ENCODE measurements at regions not wholly inside any gene's neighbourhood (a gene's known extent, or its start where the extent isn't known, plus 50 kb on each side); places are given as distances from the start of the nearest gene placed in this dataset.

DNA sequence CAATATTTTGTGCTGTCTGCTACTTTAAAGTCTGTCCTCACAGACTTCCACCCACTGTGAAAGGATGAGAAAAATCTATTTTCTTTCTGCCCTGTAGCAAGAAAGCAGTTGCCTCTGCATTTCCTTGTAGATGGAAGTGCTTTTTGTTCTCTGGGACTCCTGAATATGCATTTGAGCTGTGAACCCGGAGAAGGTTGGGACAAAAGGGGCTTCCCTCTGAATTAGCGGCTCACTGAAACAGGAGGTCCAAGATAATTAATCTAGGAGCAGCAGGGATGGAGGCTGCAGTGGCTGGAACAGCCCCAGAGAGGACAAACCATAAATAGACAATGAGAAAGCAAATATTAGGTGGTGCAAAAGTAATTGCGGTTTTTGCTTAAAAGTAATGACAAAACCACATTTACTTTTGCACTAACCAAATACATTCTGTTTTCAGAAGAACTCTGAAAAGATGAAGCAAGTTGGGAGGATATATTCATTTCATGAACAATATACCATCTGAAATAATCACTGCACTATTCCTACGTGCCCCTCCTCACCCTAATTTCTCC is 143.4 kb upstream of the KBTBD8 start:
- no peak for DNase-seq (ENCODE audit: low spot score)

GRCh38 chr3:66856533-66856932 is 141.6 kb upstream of the KBTBD8 start:
- DNase-seq (ENCODE audit: low spot score): no peak

GRCh38 chr3:66858656-66859381 is 139.3 kb upstream of the KBTBD8 start:
- no peak for DNase-seq (ENCODE audit: low spot score)

GRCh38 chr3:66860771-66861170 is 137.3 kb upstream of the KBTBD8 start:
- DNase-seq (ENCODE audit: low spot score): no peak

DNA sequence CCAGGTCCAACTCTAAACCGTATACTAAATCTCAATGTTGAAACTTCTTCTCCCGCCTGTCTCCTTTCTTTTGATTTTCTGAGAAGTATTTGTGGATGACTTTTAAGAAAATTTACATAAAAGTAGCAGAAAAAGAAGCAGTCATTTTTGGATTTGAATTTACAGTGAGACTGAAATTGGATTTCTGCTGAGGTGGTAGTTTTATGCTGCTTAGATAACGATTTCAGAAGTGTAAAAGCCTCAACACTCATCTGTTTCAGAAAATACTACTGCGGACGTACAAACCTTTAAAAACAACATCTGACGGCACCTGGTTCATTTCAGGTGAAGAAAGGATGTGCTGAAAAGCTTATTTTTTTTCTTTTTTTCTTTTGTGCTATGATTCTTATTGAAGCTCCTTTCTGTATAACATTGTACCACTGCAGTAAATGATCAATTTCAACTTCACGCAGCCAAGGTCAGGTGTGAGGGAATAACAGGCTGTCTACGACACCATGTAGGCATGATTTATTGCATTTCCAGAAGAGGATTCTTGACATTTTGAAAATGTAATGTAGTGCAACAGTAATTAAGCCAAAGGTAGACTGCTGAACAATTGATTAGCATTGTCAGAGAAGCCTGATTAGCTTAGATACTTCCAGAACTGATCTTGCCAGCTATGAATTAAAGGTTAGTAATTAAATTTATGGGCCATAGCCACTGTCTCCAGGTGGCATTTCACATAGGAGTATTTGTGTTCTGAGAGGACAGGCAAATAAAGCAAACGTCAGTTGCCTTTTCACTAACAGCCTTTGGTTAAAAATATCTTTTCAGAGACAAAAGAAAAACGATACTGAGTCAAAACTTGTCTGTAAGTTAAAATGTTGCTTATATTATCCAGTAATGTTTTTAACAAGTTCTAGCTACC is 134.6 kb upstream of the KBTBD8 start:
- no peak for DNase-seq (ENCODE audit: low spot score)

- no peak for DNase-seq (ENCODE audit: low spot score)
Measured at GRCh38 chr3:66884659-66885058, 113.4 kb upstream of the KBTBD8 start.

GRCh38 chr3:66885326-66886000 is 112.6 kb upstream of the KBTBD8 start:
- DNase-seq (ENCODE audit: low spot score): no peak

GRCh38 chr3:66889750-66890494 is 108.2 kb upstream of the KBTBD8 start:
- DNase-seq (ENCODE audit: low spot score): no peak

GRCh38 chr3:66898155-66898554 is 100.0 kb upstream of the KBTBD8 start:
- DNase-seq (ENCODE audit: low spot score): no peak

DNA sequence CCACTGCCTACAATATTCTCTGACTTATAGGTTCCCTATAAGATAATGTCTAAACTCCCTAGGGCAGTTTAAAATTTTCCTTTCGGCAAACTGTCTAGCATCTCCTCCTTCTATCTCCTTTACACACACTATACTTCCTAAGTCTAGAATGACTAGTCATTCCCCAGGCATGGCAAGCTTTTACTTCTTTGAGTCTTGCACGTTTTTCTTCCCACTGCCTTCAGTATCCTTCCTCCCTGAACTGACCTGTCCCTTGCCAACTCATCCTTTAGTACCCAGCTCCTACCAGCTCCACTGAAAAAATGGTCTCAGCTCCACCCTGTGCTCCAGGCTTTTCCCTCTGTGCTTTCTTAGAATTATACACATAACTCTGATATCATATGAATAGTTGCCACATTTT is 93.8 kb upstream of the KBTBD8 start:
- no peak for DNase-seq (ENCODE audit: low spot score)

DNA sequence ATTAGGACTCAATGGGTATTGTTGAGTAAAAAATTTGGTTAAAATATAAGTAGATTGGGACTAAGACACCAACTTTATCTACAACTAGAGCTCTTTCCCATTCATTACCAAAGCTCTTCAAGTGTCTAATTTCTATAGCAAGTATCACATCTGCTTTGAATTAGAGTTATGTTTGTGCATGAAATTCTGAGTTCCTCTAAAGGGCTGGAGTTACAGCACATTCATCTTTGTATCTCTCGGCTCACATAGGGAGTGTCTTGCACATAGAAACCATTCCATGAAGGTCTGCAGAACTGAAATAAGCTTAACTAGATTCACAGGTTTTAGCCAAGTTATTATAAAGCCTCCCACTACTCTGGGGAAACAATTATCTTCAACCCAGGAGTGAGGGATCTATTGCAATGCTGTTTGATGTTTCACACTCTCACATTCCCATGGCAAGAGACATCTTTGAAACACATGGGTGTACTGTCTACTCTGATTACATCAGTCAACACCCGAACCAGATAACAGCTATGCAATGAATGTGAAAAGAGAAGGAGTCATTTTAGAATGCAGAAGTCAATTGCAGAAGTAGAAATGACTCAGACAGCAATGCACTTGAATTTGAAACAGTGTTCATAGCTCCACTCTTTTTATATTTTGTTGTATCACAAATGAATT is 93.1 kb upstream of the KBTBD8 start:
- DNase-seq (ENCODE audit: low spot score): peak; percentile 11

DNA sequence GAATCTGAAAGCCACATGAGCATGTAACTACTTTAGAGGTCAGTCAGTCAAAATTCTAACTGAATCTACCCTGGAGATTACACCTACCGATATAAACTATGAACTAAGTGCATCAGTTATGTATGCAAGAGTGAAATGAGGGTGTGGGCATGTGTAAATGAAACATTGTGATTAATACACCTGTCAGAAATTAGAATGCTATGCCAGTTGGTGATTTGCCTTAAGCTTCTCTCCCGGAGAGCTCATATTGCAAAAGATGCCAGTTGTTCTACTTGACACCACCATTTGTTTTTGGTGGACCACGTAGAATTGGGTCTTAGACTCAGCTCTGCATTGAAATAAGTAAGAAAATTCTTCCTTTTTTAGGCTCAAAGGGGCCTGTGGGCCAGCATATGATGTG is 91.0 kb upstream of the KBTBD8 start:
- no peak for DNase-seq (ENCODE audit: low spot score)

DNA sequence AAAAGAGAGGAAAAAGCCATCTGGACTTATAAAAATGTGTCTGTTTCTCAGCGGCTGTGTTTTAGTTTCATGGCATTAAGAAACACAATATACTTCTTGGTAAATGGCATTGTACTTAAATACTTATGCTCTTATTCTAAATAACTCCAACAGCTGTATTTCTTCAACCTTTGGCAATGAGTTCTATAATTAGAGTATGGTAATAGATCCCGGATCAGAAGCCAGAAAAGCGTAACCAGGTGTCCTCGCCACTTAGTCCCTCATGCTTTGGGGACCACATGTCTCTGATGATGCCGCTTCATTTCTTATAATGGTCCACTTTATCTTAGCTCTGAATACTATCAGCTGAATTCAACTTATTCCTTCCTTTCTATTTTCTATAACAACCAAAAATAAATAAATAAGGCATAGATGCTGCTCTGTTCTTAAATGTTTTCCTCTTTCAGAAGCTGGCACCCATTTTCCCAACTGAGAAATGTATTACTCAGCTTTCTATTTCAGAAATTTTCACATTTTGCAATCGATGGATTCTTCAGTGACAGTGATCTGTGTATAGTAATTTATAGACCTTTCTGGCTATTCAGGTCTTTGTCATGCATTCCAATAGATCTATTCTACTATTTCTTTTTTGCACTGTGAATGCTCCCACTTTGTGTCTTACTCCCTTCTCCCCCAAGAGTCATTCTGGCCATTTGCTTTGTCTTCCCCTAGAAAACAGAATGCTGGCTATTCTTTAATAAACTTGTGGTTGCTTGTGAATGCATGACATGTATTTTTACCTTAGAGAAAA is 87.6 kb upstream of the KBTBD8 start:
- DNase-seq (ENCODE audit: low spot score): no peak

- no peak for DNase-seq (ENCODE audit: low spot score)
Measured at GRCh38 chr3:66912306-66912705, 85.8 kb upstream of the KBTBD8 start.

DNA sequence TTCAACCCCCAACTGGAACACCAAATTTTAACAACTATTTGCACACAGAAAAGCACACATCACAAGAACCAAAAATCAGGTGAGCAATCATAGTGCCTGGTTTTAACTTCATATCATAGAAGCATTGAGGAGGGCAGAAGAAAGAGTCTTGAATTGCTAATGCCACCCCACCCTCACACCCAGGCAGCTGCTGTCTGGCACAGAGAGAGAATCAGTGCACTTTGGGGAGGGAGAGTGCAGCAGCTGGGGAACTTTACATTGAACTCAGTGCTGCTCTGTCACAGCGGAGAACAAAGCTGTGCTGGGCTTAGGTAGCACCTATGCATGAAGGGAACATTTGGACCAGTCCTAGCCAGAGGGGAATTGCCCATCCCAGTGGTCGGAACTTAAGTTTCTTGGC is 76.0 kb upstream of the KBTBD8 start:
- no peak for DNase-seq (ENCODE audit: low spot score)

DNA sequence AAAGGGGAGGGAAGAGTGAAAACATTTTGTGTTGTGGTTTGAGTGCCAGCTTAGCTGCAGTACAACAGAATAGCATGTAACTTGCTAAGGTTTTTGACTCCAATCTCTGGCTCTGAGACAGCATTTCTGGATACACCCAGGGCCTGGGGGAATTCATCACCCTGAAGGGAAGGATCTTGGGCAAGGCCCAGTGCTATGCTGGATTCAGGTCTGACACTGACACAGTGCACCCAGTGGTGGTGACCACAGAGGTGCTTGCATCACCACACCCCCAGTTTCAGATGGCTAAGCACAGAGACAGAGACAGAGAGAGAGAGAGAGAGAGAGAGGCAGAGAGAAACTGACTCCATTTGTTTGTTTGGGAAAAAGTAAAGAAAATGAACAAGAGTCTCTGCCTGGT is 74.1 kb upstream of the KBTBD8 start:
- DNase-seq (ENCODE audit: low spot score): no peak

DNA sequence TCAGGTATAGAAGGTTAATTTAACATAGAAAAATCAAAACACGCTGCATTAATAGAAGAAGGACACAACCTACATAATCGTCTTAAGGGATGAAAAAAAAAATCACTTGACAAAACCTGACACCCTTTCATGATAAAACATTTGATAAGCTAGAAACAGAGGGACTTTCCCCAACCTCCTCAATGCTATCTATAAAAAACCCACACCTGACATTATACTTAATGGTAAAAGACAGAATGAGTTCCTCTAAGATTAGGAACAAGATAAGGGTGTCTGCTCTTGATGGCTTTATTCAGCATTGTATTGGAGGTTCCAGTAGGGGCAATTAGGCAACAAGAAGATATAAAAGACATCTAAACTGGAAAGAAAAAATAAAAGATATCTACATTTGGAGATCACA is 69.9 kb upstream of the KBTBD8 start:
- no peak for DNase-seq (ENCODE audit: low spot score)

DNA sequence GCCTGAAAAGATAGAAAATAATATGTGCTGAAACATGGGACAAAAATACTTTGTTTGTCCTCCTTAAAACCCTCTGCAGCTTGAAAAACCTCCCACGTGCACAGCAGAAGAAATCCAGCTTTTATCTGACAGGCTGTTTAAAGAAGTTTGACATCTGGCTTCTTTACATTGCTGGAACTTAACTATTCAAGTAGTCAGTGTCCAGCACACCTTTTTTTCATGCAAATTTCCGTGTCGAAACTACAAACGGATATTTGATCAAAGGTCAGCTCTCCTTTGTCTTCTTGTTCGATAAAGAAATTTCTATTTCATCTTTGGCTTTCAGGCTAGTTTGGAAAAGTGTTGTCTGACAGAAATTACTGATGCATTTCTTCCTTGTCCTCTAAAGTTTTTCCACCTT is 66.8 kb upstream of the KBTBD8 start:
- DNase-seq (ENCODE audit: low spot score): no peak

DNA sequence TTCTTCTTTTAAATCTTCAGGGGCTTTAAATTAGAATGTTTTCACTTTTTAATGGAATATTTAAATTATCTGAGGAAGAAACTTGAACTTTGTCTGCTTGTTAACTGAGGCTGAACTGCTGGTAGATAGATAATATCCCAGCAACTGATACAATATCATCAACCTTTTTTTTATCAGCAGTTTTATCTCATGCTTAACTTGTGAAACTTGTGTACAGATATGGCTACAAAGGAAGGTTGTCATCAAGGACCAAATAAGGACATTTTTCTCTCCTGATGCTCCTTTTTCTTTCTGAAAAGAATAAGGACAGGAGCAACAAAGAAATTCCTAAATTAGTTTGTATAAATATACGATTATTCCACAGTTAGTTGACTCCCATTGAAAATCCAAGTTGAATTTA is 66.4 kb upstream of the KBTBD8 start:
- no peak for DNase-seq (ENCODE audit: low spot score)

- DNase-seq (ENCODE audit: low spot score): no peak
Measured at GRCh38 chr3:66933233-66933632, 64.9 kb upstream of the KBTBD8 start.

GRCh38 chr3:66934041-66934440 is 64.1 kb upstream of the KBTBD8 start:
- no peak for DNase-seq (ENCODE audit: low spot score)
